ENCODE measurements at regions not wholly inside any gene's neighbourhood (a gene's known extent, or its start where the extent isn't known, plus 50 kb on each side); places are given as distances from the start of the nearest gene placed in this dataset.

GRCh38 chr2:139969323-139969722 lies 1189.1 kb upstream of the NXPH2 start:
- no peak for TF ChIP-seq CTCF (IDR thresholded peaks at IDR 0.05; ENCODE audit: insufficient read depth, low read length, poor library complexity, severe bottlenecking)
- no peak for TF ChIP-seq EZH2phosphoT487 (conservative IDR thresholded peaks at IDR 0.05; ENCODE audit: low read length)
